ACC112 (cell line): ENCODE measurements at regions not wholly inside any gene's neighbourhood (a gene's known extent, or its start where the extent isn't known, plus 50 kb on each side); places are given as distances from the start of the nearest gene placed in this dataset.

Experiments used
- H2AFZ ChIP-seq: fragments of 200-600 bp; sonication (generic); one replicate; pipeline ENCODE4 v1.6.0; 2017; ENCODE audit warnings: antibody characterized with exemption, low read length; ENCODE audit not compliant: unreplicated experiment
- H3K27ac ChIP-seq: fragments of 200-600 bp; sonication (generic); 2 replicates; pipeline ENCODE4 v1.5.1; 2014; ENCODE audit warnings: low read depth, mild to moderate bottlenecking, antibody characterized with exemption, low read length, moderate library complexity
- H3K27me3 ChIP-seq: fragments of 200-600 bp; sonication (generic); 2 replicates; pipeline ENCODE4 v1.6.1; 2014; ENCODE audit warnings: mild to moderate bottlenecking, antibody characterized with exemption, low read length, moderate library complexity, mixed read lengths; ENCODE audit not compliant: insufficient read depth
- H3K36me3 ChIP-seq: fragments of 200-600 bp; sonication (generic); 2 replicates; pipeline ENCODE4 v1.6.1; 2016; ENCODE audit warnings: mild to moderate bottlenecking, antibody characterized with exemption, low read length, moderate library complexity, mixed read lengths; ENCODE audit not compliant: insufficient read depth
- H3K4me1 ChIP-seq: fragments of 200-600 bp; sonication (generic); one replicate; pipeline ENCODE4 v1.6.1; 2016; ENCODE audit warnings: low read length, mixed read lengths; ENCODE audit not compliant: insufficient read depth, unreplicated experiment, control insufficient read depth
- H3K4me3 ChIP-seq: fragments of 200-600 bp; sonication (generic); 2 replicates; pipeline ENCODE4 v1.5.1; 2014; ENCODE audit warnings: mild to moderate bottlenecking, low read depth, low read length
- H3K79me2 ChIP-seq: fragments of 200-600 bp; sonication (generic); one replicate; pipeline ENCODE4 v1.6.0; 2016; ENCODE audit warnings: low read length; ENCODE audit not compliant: control insufficient read depth, unreplicated experiment, insufficient read depth

GRCh38 chr7:85469446-85470010, 282.7 kb upstream of the SEMA3D start:
- H3K4me3 ChIP-seq: no peak overlapping the region
- no peaks in the 10 kb centered on the region for H3K27me3 ChIP-seq
- no peak overlapping the region for H2AFZ ChIP-seq
- H3K36me3 ChIP-seq: no peaks in the 10 kb centered on the region
- no peaks in the 10 kb centered on the region for H3K79me2 ChIP-seq
- no peak overlapping the region for H3K27ac ChIP-seq
- peaks cover 10% of the 10 kb centered on the region for H3K4me1 ChIP-seq

- peak overlapping the region; percentile 77 for H2AFZ ChIP-seq
- no peak overlapping the region for H3K27ac ChIP-seq
- no peaks in the 10 kb centered on the region for H3K79me2 ChIP-seq
- H3K27me3 ChIP-seq: no peaks in the 10 kb centered on the region
- no peaks in the 10 kb centered on the region for H3K4me1 ChIP-seq
- H3K36me3 ChIP-seq: no peaks in the 10 kb centered on the region
- H3K4me3 ChIP-seq: no peak overlapping the region
These were observed 277.3 kb upstream of the SEMA3D start for GRCh38 chr7:85464042-85464651.

GRCh38 chr7:85462671-85463070, 275.8 kb upstream of the SEMA3D start:
- H3K27me3 ChIP-seq: no peaks in the 10 kb centered on the region
- H3K36me3 ChIP-seq: no peaks in the 10 kb centered on the region
- no peaks in the 10 kb centered on the region for H3K4me1 ChIP-seq
- H3K79me2 ChIP-seq: no peaks in the 10 kb centered on the region
- no peak overlapping the region for H3K4me3 ChIP-seq
- no peak overlapping the region for H3K27ac ChIP-seq
- H2AFZ ChIP-seq: peak overlapping the region; percentile 39

GRCh38 chr7:85457911-85458310, 271.1 kb upstream of the SEMA3D start:
- no peaks in the 10 kb centered on the region for H3K4me1 ChIP-seq
- no peak overlapping the region for H3K27ac ChIP-seq
- no peaks in the 10 kb centered on the region for H3K27me3 ChIP-seq
- H3K79me2 ChIP-seq: no peaks in the 10 kb centered on the region
- H3K4me3 ChIP-seq: no peak overlapping the region
- no peaks in the 10 kb centered on the region for H3K36me3 ChIP-seq
- H2AFZ ChIP-seq: no peak overlapping the region

GRCh38 chr7:85456254-85456653, 269.4 kb upstream of the SEMA3D start:
- Histone ChIP-seq H3K79me2 (no peaks in the 10 kb centered on the region), H3K27me3 (no peaks in the 10 kb centered on the region), H2AFZ (no peak overlapping the region), H3K27ac (no peak overlapping the region), H3K4me1 (no peaks in the 10 kb centered on the region), H3K36me3 (no peaks in the 10 kb centered on the region), H3K4me3 (no peak overlapping the region)

- Histone ChIP-seq H3K4me3 (no peak overlapping the region), H3K36me3 (no peaks in the 10 kb centered on the region), H2AFZ (no peak overlapping the region), H3K27me3 (no peaks in the 10 kb centered on the region), H3K79me2 (no peaks in the 10 kb centered on the region), H3K4me1 (no peaks in the 10 kb centered on the region), H3K27ac (no peak overlapping the region)
These were observed 268.0 kb upstream of the SEMA3D start for GRCh38 chr7:85454904-85455303.

- Histone ChIP-seq H3K4me3 (no peak overlapping the region), H3K27ac (no peak overlapping the region), H3K36me3 (no peaks in the 10 kb centered on the region), H3K79me2 (no peaks in the 10 kb centered on the region), H3K27me3 (no peaks in the 10 kb centered on the region), H2AFZ (no peak overlapping the region), H3K4me1 (no peaks in the 10 kb centered on the region)
These were observed 265.8 kb upstream of the SEMA3D start for GRCh38 chr7:85452674-85453073.

- no peak overlapping the region for H3K27ac ChIP-seq
- H3K27me3 ChIP-seq: no peaks in the 10 kb centered on the region
- no peaks in the 10 kb centered on the region for H3K79me2 ChIP-seq
- no peaks in the 10 kb centered on the region for H3K36me3 ChIP-seq
- H3K4me1 ChIP-seq: no peaks in the 10 kb centered on the region
- no peak overlapping the region for H2AFZ ChIP-seq
- no peak overlapping the region for H3K4me3 ChIP-seq
These were observed 262.6 kb upstream of the SEMA3D start for GRCh38 chr7:85449478-85449877.

GRCh38 chr7:85447004-85447403, 260.1 kb upstream of the SEMA3D start:
- no peak overlapping the region for H3K4me3 ChIP-seq
- H3K27ac ChIP-seq: no peak overlapping the region
- no peaks in the 10 kb centered on the region for H3K79me2 ChIP-seq
- no peak overlapping the region for H2AFZ ChIP-seq
- no peaks in the 10 kb centered on the region for H3K27me3 ChIP-seq
- no peaks in the 10 kb centered on the region for H3K4me1 ChIP-seq
- H3K36me3 ChIP-seq: no peaks in the 10 kb centered on the region

GRCh38 chr7:85426487-85426960, 239.7 kb upstream of the SEMA3D start:
- Histone ChIP-seq H3K36me3 (no peaks in the 10 kb centered on the region), H3K4me1 (no peaks in the 10 kb centered on the region), H3K79me2 (no peaks in the 10 kb centered on the region), H3K27ac (no peak overlapping the region), H2AFZ (no peak overlapping the region), H3K4me3 (no peak overlapping the region), H3K27me3 (no peaks in the 10 kb centered on the region)

GRCh38 chr7:85424298-85424697, 237.4 kb upstream of the SEMA3D start:
- Histone ChIP-seq H3K79me2 (no peaks in the 10 kb centered on the region), H3K27ac (no peak overlapping the region), H3K4me1 (no peaks in the 10 kb centered on the region), H3K27me3 (no peaks in the 10 kb centered on the region), H3K4me3 (no peak overlapping the region), H2AFZ (no peak overlapping the region), H3K36me3 (no peaks in the 10 kb centered on the region)
